Caki2 (cell line): ENCODE measurements at regions not wholly inside any gene's neighbourhood (a gene's known extent, or its start where the extent isn't known, plus 50 kb on each side); places are given as distances from the start of the nearest gene placed in this dataset.
"Not testable (repeated sequence)": the region's sequence is repeated elsewhere in the genome, so short reads cannot be mapped to it uniquely, and the experiment has no call there.

Experiments used
- DNase-seq: peaks from one replicate; pipeline ENCODE4 v3.0.0-alpha.2; 2015; ENCODE audit warnings: low read depth
- in situ Hi-C: cut with HindIII; loops from 2 replicates; pipeline ENCODE4 v1.10.0; 2016; ENCODE audit warnings: low sequenced_read_pairs, low pct_unique_long_range_greater_than_20kb, mixed read lengths

- in situ Hi-C loops, result no loop called here
- no peak for DNase-seq
Observed at GRCh38 chr10:80900661-80901060, 363.0 kb downstream of the SH2D4B start.

GRCh38 chr10:80908611-80909010 lies 370.9 kb downstream of the SH2D4B start:
- in situ Hi-C loops, result no loop called here
- no peak for DNase-seq

DNA sequence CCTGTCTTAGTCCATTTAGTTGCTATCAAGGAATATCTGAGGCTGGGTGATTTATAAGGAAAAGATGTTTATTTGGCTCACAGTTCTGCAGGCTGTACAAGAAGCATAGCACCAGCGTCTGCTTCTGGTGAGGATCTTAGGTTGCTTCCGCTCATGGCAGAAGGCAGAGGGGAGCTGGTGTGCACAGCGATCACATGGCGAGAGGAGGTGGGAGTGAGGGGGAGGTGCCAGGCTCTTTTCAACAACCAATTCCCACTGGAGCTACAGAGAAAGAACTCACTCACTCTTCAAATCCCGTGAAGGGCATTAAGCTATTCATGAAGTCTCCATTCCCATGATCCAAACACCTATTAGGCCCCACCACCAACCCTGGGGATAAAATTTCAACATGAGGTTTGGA lies 371.6 kb downstream of the SH2D4B start:
- in situ Hi-C loops, result no loop called here
- no peak for DNase-seq

GRCh38 chr10:80917636-80918035 lies 379.9 kb downstream of the SH2D4B start:
- no peak for DNase-seq
- in situ Hi-C loops, result no loop called here

DNA sequence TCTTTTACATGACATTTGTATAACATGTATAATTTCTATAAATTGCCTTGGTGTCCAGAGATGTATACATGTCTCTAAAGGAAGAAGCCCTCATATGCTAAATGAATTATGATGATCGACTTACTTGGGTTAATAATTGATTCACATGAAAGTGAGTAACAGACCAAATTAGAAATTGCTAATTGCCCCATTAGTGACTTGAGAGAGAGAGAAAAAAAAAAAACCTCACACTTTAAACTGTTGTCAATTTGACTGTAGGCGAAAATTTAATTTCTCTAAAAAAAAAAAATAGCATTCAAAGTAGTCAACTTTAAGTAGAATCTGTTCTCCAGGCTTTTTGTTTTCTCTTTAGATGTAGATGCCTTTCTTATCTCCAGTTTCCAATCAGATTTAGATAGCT lies 383.3 kb downstream of the SH2D4B start:
- in situ Hi-C loops, result no loop called here
- DNase-seq, result no peak

DNA sequence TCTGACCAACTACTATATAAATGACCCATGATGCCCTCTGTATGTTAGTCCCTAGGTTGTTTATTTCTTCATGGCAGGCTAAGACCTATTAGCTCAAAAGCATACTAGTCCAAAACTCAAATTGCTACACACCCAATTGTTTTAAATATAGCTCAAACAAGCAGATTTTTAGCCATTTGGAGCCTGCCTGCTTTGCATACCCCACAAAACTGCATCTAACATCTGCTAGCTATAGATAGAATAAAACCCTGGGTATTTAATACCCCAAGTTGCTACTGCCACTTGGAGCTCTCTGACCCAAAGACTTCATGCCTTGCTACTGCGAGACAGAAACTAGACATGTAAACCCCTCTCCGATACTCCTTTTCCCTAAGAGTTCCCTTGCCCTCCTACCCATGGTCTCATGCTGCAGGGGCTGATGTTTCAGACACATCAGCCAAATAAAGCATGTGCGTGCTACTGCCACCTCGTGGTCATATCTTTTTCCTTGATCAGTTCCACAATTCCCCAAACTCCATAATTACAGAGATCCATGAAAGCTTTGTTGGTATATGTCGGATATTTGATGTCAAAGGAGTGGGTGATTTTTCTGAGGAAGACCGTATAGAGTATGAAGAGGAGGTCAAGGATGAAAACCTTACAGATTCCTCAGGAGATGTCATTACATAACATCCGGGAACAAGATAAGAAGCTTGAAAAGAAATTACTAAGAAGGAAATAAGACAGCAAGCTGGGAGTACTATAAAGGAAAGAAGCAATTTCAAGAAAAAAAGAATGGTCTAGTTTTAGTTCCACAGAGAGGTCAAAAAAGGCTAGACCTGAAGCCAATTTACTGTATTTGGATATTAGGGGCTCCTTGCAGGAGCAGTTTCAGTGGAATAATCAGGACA lies 386.6 kb downstream of the SH2D4B start:
- DNase-seq, result peak; percentile 29
- in situ Hi-C loops, result no loop called here

GRCh38 chr10:80927419-80928078 lies 389.8 kb downstream of the SH2D4B start:
- in situ Hi-C loops, result no loop called here
- DNase-seq, result no peak

GRCh38 chr10:80938903-80939302 lies 401.2 kb downstream of the SH2D4B start:
- in situ Hi-C loops, result no loop called here
- no peak for DNase-seq

- in situ Hi-C loops, result no loop called here
- DNase-seq, result no peak
Observed at GRCh38 chr10:80945264-80945880, 407.7 kb downstream of the SH2D4B start.

DNA sequence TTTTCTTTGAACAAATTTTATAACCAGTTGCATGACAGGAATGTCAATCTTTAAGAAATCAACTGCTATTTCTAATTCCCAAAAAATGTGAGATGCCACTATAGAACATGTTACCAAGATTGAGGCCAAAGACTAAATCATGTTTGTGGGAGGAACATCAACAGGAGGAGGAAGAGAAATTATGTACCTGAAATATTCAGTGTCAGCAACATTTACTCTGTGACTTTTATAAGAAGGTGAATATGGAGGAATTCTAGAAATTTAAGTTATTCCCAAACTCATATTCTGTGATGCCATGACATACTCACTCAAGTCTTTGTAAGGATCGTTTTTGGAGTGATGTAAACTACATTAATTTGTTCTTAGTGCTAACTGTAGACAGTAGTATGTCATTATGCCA lies 408.4 kb downstream of the SH2D4B start:
- no peak for DNase-seq
- in situ Hi-C loops, result no loop called here

DNA sequence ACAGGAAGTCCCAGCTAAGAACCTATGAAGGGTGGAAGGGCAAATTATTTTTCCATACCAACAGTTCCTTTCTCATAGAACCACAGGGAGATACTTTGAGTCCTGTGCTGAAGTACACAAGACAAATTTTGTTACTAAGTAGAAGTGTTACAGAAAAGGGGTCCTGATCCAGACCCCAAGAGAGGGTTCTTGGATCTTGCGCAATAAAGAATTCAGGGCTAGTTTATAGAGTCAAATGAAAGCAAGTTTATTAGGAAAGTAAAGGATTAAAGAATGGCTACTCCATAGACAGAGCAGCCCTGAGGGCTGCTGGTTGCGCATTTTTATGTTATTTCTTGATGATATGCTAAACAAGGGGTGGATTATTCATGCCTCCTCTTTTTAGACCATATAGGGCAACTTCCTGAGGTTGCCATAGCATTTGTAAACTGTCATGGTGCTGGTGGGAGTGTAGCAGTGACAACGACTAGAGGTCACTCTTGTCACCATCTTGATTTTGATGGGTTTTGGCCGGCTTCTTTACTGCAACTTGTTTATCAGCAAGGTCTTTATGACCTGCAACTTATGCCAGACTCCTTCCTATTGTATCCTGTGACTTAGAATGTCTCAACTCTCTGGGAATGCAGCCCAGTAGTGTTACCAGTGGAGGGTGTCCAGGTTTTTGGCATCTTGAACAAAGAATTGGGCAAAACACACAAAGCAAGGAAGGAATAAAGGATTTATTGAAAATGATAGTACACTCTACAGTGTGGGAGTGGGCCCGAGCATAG lies 409.4 kb downstream of the SH2D4B start:
- DNase-seq, result no peak
- in situ Hi-C loops, result no loop called here

DNA sequence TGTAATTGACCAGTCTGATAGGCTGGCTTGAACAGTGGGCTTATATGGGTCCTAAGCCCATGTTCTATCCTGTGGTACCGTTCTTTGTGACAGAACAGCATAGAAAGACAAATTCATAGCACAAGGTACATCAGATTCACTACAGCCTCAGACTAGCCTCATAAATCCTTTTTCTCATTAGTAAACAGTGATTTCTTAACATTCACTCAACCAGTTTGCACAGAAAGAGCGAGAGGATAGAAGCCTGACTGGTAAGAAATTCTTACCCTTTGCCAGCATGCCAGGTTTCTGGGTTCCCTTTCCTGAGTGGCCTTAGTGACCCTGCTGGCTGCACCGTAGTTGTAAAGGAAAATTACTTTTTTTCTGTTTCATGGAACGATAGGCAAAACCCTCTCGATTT lies 412.1 kb downstream of the SH2D4B start:
- no peak for DNase-seq
- in situ Hi-C loops, result no loop called here

GRCh38 chr10:80952436-80952835 lies 414.7 kb downstream of the SH2D4B start:
- in situ Hi-C loops, result no loop called here
- DNase-seq, result no peak

GRCh38 chr10:80957161-80957560 lies 419.5 kb downstream of the SH2D4B start:
- in situ Hi-C loops, result no loop called here
- DNase-seq, result no peak

DNA sequence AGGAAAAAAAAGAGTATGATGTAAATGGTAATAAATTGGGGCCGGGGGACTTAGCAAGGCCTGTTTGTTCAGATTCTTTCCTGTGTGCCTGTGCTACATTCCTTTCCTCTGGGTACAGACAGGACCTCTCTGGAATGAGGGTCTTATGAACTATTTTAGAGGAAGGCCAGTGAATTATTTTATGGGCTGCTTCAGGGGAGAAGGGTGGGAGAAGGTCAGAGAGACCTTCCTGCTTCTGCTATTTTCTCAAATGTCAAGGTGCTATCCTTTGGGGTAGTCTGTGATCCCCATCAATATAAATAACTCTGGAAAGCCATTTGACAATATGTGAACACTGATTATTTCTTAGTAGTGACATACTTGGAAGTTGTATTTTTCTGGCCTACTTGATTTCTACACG lies 426.5 kb downstream of the SH2D4B start:
- no peak for DNase-seq
- in situ Hi-C loops, result no loop called here

GRCh38 chr10:80964955-80965614 lies 427.4 kb downstream of the SH2D4B start:
- no peak for DNase-seq
- in situ Hi-C loops, result no loop called here

DNA sequence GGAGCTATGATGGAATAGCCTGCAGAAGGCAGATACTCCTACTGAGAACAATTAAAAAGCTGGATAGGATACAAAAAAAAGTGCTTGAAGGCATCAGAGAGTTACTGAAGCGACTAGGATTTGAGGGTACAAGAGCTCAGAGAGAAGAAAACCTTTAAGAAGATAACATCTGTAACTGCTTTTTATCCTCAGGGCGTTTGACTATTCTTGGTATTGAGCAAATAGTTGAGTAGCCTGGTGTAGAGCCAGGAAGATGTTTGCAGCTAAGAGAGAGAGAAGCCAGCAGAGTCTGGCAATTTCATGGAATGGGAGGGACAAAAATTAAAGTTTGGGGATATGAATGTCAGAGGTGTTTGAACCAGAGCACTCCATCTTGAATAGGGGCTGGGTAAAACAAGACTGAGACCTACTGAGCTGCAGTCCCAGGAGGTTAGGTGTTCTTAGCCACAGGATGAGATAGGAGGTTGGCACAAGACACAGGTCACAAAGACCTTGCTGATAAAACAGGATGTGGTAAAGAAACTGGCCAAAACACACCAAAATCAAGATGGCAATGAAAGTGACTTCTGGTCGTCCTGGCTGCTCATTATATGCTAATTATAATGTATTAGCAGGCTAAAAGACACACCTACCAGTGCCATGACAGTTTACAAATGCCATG lies 428.8 kb downstream of the SH2D4B start:
- in situ Hi-C loops, result no loop called here

DNA sequence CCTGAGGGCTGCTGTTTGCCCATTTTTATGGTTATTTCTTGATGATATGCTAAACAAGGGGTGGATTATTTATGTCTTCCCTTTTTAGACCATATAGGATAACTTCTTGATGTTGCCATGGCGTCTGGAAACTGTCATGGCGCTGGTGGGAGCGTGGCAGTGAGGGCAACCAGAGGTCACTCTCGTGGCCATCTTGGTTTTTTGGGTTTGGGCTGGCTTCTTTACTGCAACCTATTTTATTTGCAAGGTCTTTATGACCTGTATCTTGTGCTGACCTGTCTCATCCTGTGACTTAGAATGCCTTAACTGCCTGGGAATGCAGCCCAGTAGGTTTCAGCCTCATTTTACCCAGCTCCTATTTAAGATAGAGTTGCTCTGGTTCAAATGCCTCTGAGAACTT lies 429.7 kb downstream of the SH2D4B start:
- in situ Hi-C loops, DNase-seq: not testable (repeated sequence)

More for the DNA sequence above, 428.8 kb downstream of the SH2D4B start:
- no peak for DNase-seq
